Psoas muscle (tissue), 7 donors: ENCODE measurements at regions not wholly inside any gene's neighbourhood (a gene's known extent, or its start where the extent isn't known, plus 50 kb on each side); places are given as distances from the start of the nearest gene placed in this dataset.

Source experiments
- ATAC-seq, 4 donors: fragments of 200-7000 bp; cut with Tn5 transposase; one replicate each; pipeline ENCODE4 v1.9.1; 2020; ENCODE audit warnings: moderate library complexity in 3 of 4, mild to moderate bottlenecking in 2 of 4
- DNase-seq, 2 donors: peaks; one replicate each; pipeline ENCODE4 v3.0.0-alpha.2; 2020
- H3K27ac ChIP-seq: fragments of 200-600 bp; one replicate; pipeline ENCODE4 v1.8.0; 2022
- H3K27me3 ChIP-seq, 3 donors: fragments of 200-600 bp in 1 of 3; one replicate each; pipeline versions ENCODE4 v1.6.1 to v1.8.0; 2013 to 2022; ENCODE audit warnings: low read length in 2 of 3, mild to moderate bottlenecking in 2 of 3, moderate library complexity in 1 of 3; ENCODE audit not compliant: insufficient read depth in 3 of 3
- H3K36me3 ChIP-seq, 2 donors: fragments of 200-600 bp in 1 of 2; one replicate each; pipeline versions ENCODE4 v1.6.1 to v1.8.0; 2013 to 2022; ENCODE audit warnings: low read depth in 1 of 2, mild to moderate bottlenecking in 1 of 2, moderate library complexity in 1 of 2; ENCODE audit not compliant: insufficient read depth in 1 of 2
- H3K4me1 ChIP-seq: fragments of 200-600 bp; one replicate; pipeline ENCODE4 v1.8.0; 2022
- H3K4me3 ChIP-seq: fragments of 200-600 bp; one replicate; pipeline ENCODE4 v1.8.0; 2022; ENCODE audit warnings: mild to moderate bottlenecking
- H3K9me3 ChIP-seq: fragments of 200-600 bp; one replicate; pipeline ENCODE4 v1.8.0; 2022
- CTCF ChIP-seq: fragments of 200-600 bp; IDR thresholded peaks from one replicate; pipeline ENCODE4 v1.8.0; 2022; ENCODE audit warnings: antibody characterized with exemption
- WGBS, 3 donors: extraction: QIAGEN DNeasy Blood & Tissue Kit; methylation state at CpG; one replicate each; pipeline versions ENCODE4 v1.1.6 to v1.1.7; 2013; 5-methylcytosine and 5-hydroxymethylcytosine counted together
- intact Hi-C, 2 donors: fragments of 100-400 bp; cut with DNase I; formaldehyde crosslinking; loops; one replicate each; pipeline versions ENCODE4 v1.11.0 to v1.14.2; 2022
- donor health status: healthy with polysubstance abuse.
- donor health status: DM: no; HTN: no; CAD: no; lungs with moderate emphysema.
- donor health status: Bipolar disorder and iron deficiency.
- donor health status: healthy.
- donor health status: DM: yes; HTN: yes; CAD: no.
- donor health status: DM: no; HTN: no; CAD: no.
- donor health status: DM: yes; HTN: yes; CAD: no.

GRCh38 chr2:45067859-45068570, 58.8 kb upstream of the SIX2 start:
- intact Hi-C loops: no loop called here
- peak; percentile 19 to 67 for DNase-seq
- ATAC-seq: peak; percentile 89 to 96 (median 94)
- no peak overlapping the region for H3K27ac ChIP-seq
- H3K4me1 ChIP-seq: peaks cover 9% of the 10 kb centered on the region
- no peaks in the 10 kb centered on the region for H3K36me3 ChIP-seq
- 56 to 62% (median 59%) methylated on average over 6 of the region's 6 CpGs for WGBS, 3 donors
- H3K4me3 ChIP-seq: no peak overlapping the region
- H3K27me3 ChIP-seq: no peaks in the 10 kb centered on the region
- no peaks in the 10 kb centered on the region for H3K9me3 ChIP-seq
- no peak for TF ChIP-seq CTCF
